ENCODE measurements at regions not wholly inside any gene's neighbourhood (a gene's known extent, or its start where the extent isn't known, plus 50 kb on each side); places are given as distances from the start of the nearest gene placed in this dataset.

- no peak overlapping the region for H3K27ac ChIP-seq
- H3K4me1 ChIP-seq (replicated peaks in 1 of 2) = peaks cover 28 to 44% of the 10 kb centered on the region in 2 donors
- no peak overlapping the region for H3K4me3 ChIP-seq
- ATAC-seq (replicated peaks in 6 of 8) = peak in 1 of 8 experiments; percentile 41
- in situ Hi-C loops (cut with MboI; ENCODE audit: low pct_unique_long_range_greater_than_20kb in 2 of 9, low sequenced_read_pairs in 9 of 9, unreplicated experiment in 9 of 9) = no loop called here
Observed at GRCh38 chr5:124054564-124054963, 542.6 kb downstream of the CSNK1G3 start.

- H3K4me3 ChIP-seq = no peak overlapping the region
- in situ Hi-C loops (cut with MboI; ENCODE audit: low pct_unique_long_range_greater_than_20kb in 2 of 9, low sequenced_read_pairs in 9 of 9, unreplicated experiment in 9 of 9) = no loop called here
- 24 to 100% (median 94%) methylated on average over 1 to 2 of the region's 2 CpGs; no CpG with 5 or more reads in 1 of the 10 experiments for WGBS, 10 experiments
- no peak overlapping the region for H3K27ac ChIP-seq
- ATAC-seq (replicated peaks in 6 of 8) = no peak
- peaks cover 28 to 44% of the 10 kb centered on the region in 2 donors for H3K4me1 ChIP-seq (replicated peaks in 1 of 2)
Observed at GRCh38 chr5:124053340-124053739, 541.4 kb downstream of the CSNK1G3 start.

GRCh38 chr5:124052201-124052600, 540.2 kb downstream of the CSNK1G3 start:
- H3K4me3 ChIP-seq = no peak overlapping the region
- peak in 1 of 8 experiments; percentile 36 for ATAC-seq (replicated peaks in 6 of 8)
- peaks cover 19 to 33% of the 10 kb centered on the region in 2 donors for H3K4me1 ChIP-seq (replicated peaks in 1 of 2)
- WGBS, 10 experiments = 60 to 100% (median 93%) methylated on average over 1 to 2 of the region's 2 CpGs; no CpG with 5 or more reads in 7 of the 10 experiments
- H3K27ac ChIP-seq = no peak overlapping the region
- in situ Hi-C loops (cut with MboI; ENCODE audit: low pct_unique_long_range_greater_than_20kb in 2 of 9, low sequenced_read_pairs in 9 of 9, unreplicated experiment in 9 of 9) = no loop called here

- no peak for ATAC-seq (replicated peaks in 6 of 8)
- Histone ChIP-seq H3K27ac (no peak overlapping the region), H3K4me1 (replicated peaks in 1 of 2) (peaks cover 26 to 35% of the 10 kb centered on the region in 2 donors), H3K4me3 (no peak overlapping the region)
- in situ Hi-C loops (cut with MboI; ENCODE audit: low pct_unique_long_range_greater_than_20kb in 2 of 9, low sequenced_read_pairs in 9 of 9, unreplicated experiment in 9 of 9) = no loop called here
- WGBS, 10 experiments = 10 to 100% (median 89%) methylated on average over 1 to 3 of the region's 3 CpGs
Observed at GRCh38 chr5:124050120-124050770, 538.3 kb downstream of the CSNK1G3 start.

GRCh38 chr5:124045412-124045811, 533.4 kb downstream of the CSNK1G3 start:
- no peak for ATAC-seq (replicated peaks in 6 of 8)
- Histone ChIP-seq H3K4me3 (no peak overlapping the region), H3K27ac (no peak overlapping the region), H3K4me1 (replicated peaks in 1 of 2) (peaks cover 13 to 20% of the 10 kb centered on the region in 2 donors)
- in situ Hi-C loops (cut with MboI; ENCODE audit: low pct_unique_long_range_greater_than_20kb in 2 of 9, low sequenced_read_pairs in 9 of 9, unreplicated experiment in 9 of 9) = no loop called here
- 42 to 94% (median 81%) methylated on average over 2 of the region's 2 CpGs; no CpG with 5 or more reads in 3 of the 10 experiments for WGBS, 10 experiments

GRCh38 chr5:124044613-124045012, 532.6 kb downstream of the CSNK1G3 start:
- WGBS, 10 experiments = 9 to 86% (median 40%) methylated on average over 1 to 2 of the region's 2 CpGs; no CpG with 5 or more reads in 2 of the 10 experiments
- ATAC-seq (replicated peaks in 6 of 8) = no peak
- Histone ChIP-seq H3K4me3 (no peak overlapping the region), H3K4me1 (replicated peaks in 1 of 2) (peaks cover 13 to 20% of the 10 kb centered on the region in 2 donors), H3K27ac (no peak overlapping the region)
- in situ Hi-C loops (cut with MboI; ENCODE audit: low pct_unique_long_range_greater_than_20kb in 2 of 9, low sequenced_read_pairs in 9 of 9, unreplicated experiment in 9 of 9) = no loop called here

GRCh38 chr5:124043456-124043855, 531.5 kb downstream of the CSNK1G3 start:
- WGBS, 10 experiments = 83 to 100% (median 100%) methylated on average over 1 of the region's 1 CpG; no CpG with 5 or more reads in 7 of the 10 experiments
- peak in 1 of 8 experiments; percentile 27 for ATAC-seq (replicated peaks in 6 of 8)
- in situ Hi-C loops (cut with MboI; ENCODE audit: low pct_unique_long_range_greater_than_20kb in 2 of 9, low sequenced_read_pairs in 9 of 9, unreplicated experiment in 9 of 9) = no loop called here
- peaks cover 13 to 20% of the 10 kb centered on the region in 2 donors for H3K4me1 ChIP-seq (replicated peaks in 1 of 2)
- no peak overlapping the region for H3K4me3 ChIP-seq
- no peak overlapping the region for H3K27ac ChIP-seq

GRCh38 chr5:124040799-124041198, 528.8 kb downstream of the CSNK1G3 start:
- Histone ChIP-seq H3K27ac (no peak overlapping the region), H3K4me1 (replicated peaks in 1 of 2) (peaks cover 12 to 27% of the 10 kb centered on the region in 2 donors), H3K4me3 (no peak overlapping the region)
- no peak for ATAC-seq (replicated peaks in 6 of 8)
- in situ Hi-C loops (cut with MboI; ENCODE audit: low pct_unique_long_range_greater_than_20kb in 2 of 9, low sequenced_read_pairs in 9 of 9, unreplicated experiment in 9 of 9) = no loop called here
- WGBS, 10 experiments = 6 to 100% (median 79%) methylated on average over 1 to 3 of the region's 3 CpGs; no CpG with 5 or more reads in 1 of the 10 experiments

- ATAC-seq (replicated peaks in 6 of 8) = no peak
- in situ Hi-C loops (cut with MboI; ENCODE audit: low pct_unique_long_range_greater_than_20kb in 2 of 9, low sequenced_read_pairs in 9 of 9, unreplicated experiment in 9 of 9) = no loop called here
- no peak overlapping the region for H3K27ac ChIP-seq
- WGBS, 10 experiments = 20 to 100% (median 86%) methylated on average over 1 of the region's 1 CpG; no CpG with 5 or more reads in 3 of the 10 experiments
- H3K4me1 ChIP-seq (replicated peaks in 1 of 2) = peaks cover 19 to 28% of the 10 kb centered on the region in 2 donors
- H3K4me3 ChIP-seq = no peak overlapping the region
Observed at GRCh38 chr5:124039410-124039809, 527.4 kb downstream of the CSNK1G3 start.

GRCh38 chr5:124036786-124037185, 524.8 kb downstream of the CSNK1G3 start:
- in situ Hi-C loops (cut with MboI; ENCODE audit: low pct_unique_long_range_greater_than_20kb in 2 of 9, low sequenced_read_pairs in 9 of 9, unreplicated experiment in 9 of 9) = no loop called here
- no peak overlapping the region for H3K27ac ChIP-seq
- no peak overlapping the region for H3K4me3 ChIP-seq
- ATAC-seq (replicated peaks in 6 of 8) = no peak
- H3K4me1 ChIP-seq (replicated peaks in 1 of 2) = peaks cover 35 to 48% of the 10 kb centered on the region in 2 donors

- 13 to 87% (median 38%) methylated on average over 3 to 6 of the region's 6 CpGs for WGBS, 10 experiments
- peaks cover 39 to 50% of the 10 kb centered on the region in 2 donors for H3K4me1 ChIP-seq (replicated peaks in 1 of 2)
- H3K4me3 ChIP-seq = no peak overlapping the region
- H3K27ac ChIP-seq = peak overlapping the region in 1 of 2 donors; percentile 40
- in situ Hi-C loops (cut with MboI; ENCODE audit: low pct_unique_long_range_greater_than_20kb in 2 of 9, low sequenced_read_pairs in 9 of 9, unreplicated experiment in 9 of 9) = no loop called here
- ATAC-seq (replicated peaks in 6 of 8) = peak in 5 of 8 experiments; percentile 63 to 83 (median 78)
Observed at GRCh38 chr5:124034963-124035362, 523.0 kb downstream of the CSNK1G3 start.

GRCh38 chr5:124034083-124034700, 522.2 kb downstream of the CSNK1G3 start:
- peak in 4 of 8 experiments; percentile 29 to 58 (median 45) for ATAC-seq (replicated peaks in 6 of 8)
- H3K4me1 ChIP-seq (replicated peaks in 1 of 2) = peaks cover 40 to 50% of the 10 kb centered on the region in 2 donors
- H3K4me3 ChIP-seq = no peak overlapping the region
- H3K27ac ChIP-seq = peak overlapping the region; percentile 8 to 50
- in situ Hi-C loops (cut with MboI; ENCODE audit: low pct_unique_long_range_greater_than_20kb in 2 of 9, low sequenced_read_pairs in 9 of 9, unreplicated experiment in 9 of 9) = no loop called here
- WGBS, 10 experiments = 0 to 100% (median 44%) methylated on average over 1 to 5 of the region's 5 CpGs

- in situ Hi-C loops (cut with MboI; ENCODE audit: low pct_unique_long_range_greater_than_20kb in 2 of 9, low sequenced_read_pairs in 9 of 9, unreplicated experiment in 9 of 9) = no loop called here
- Histone ChIP-seq H3K27ac (no peak overlapping the region), H3K4me3 (no peak overlapping the region), H3K4me1 (replicated peaks in 1 of 2) (peaks cover 32 to 35% of the 10 kb centered on the region in 2 donors)
- 20 to 100% (median 73%) methylated on average over 1 to 5 of the region's 5 CpGs for WGBS, 10 experiments
- ATAC-seq (replicated peaks in 6 of 8) = peak in 1 of 8 experiments; percentile 27
Observed at GRCh38 chr5:124030043-124030491, 518.1 kb downstream of the CSNK1G3 start.

Data from motor neuron (in vitro differentiated cells).